ENCODE measurements at regions not wholly inside any gene's neighbourhood (a gene's known extent, or its start where the extent isn't known, plus 50 kb on each side); places are given as distances from the start of the nearest gene placed in this dataset.

- no peaks in the 10 kb centered on the region for H3K4me1 ChIP-seq (ENCODE audit: control extremely low read depth in 1 of 4, control insufficient read depth in 4 of 4, insufficient read depth in 4 of 4, low read length in 3 of 4)
- H3K27ac ChIP-seq (ENCODE audit: insufficient read depth in 1 of 2, low read depth in 1 of 2, low read length in 2 of 2, poor library complexity in 1 of 2, severe bottlenecking in 2 of 2), result no peak overlapping the region
- H3K27me3 ChIP-seq (replicated peaks in 2 of 5; ENCODE audit: control insufficient read depth in 4 of 5, insufficient read depth in 5 of 5, low read length in 4 of 5), result no peaks in the 10 kb centered on the region
- WGBS (ENCODE audit: insufficient coverage), result 40% methylated on average over 3 of the region's 4 CpGs
- no peaks in the 10 kb centered on the region for H3K9me3 ChIP-seq (ENCODE audit: control extremely low read depth in 1 of 5, control insufficient read depth in 4 of 5, insufficient read depth in 2 of 5, low read depth in 1 of 5, low read length in 4 of 5)
- DNase-seq, result no peak
- H3K36me3 ChIP-seq (ENCODE audit: control insufficient read depth in 4 of 4, insufficient read depth in 4 of 4, low read length in 3 of 4), result no peaks in the 10 kb centered on the region
- no peak overlapping the region for H3K4me3 ChIP-seq (ENCODE audit: control insufficient read depth in 1 of 7, extremely low read depth in 1 of 7, insufficient read depth in 4 of 7, low read depth in 2 of 7, low read length in 6 of 7)
- ChIA-PET CTCF (no interaction called here), POLR2A (no interaction called here)
These were observed 342.0 kb upstream of the PDZRN3 start for GRCh38 chr3:73966733-73967132.

DNA sequence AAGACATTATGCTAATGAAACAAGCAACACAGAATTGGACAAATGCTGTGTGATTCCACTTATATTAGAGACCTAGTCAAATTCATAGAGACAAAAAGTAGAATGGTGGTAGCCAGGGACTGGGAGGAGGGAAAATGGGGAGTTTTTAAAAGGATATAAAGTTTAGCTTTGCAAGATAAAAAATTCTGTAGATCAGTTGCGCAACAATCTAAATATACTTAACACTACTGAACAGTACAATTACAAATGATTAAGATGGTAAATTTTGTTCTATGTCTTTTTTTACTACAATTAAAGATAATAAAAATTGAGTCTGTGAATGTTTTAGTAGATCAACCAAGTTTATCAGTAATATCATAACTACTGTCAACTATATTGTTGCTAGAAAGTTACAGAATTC lies 340.1 kb upstream of the PDZRN3 start:
- DNase-seq, result no peak
- CTCF ChIA-PET, result interaction anchor here (1.5 kb wide), 1 partner anchor 7 kb away, joined by 4 read pairs; no protein-coding TSS in a partner anchor
- Histone ChIP-seq H3K9me3 (ENCODE audit: control extremely low read depth in 1 of 5, control insufficient read depth in 4 of 5, insufficient read depth in 2 of 5, low read depth in 1 of 5, low read length in 4 of 5) (peaks cover 0 to 3% (median 0%) of the 10 kb centered on the region in 5 experiments), H3K36me3 (ENCODE audit: control insufficient read depth in 4 of 4, insufficient read depth in 4 of 4, low read length in 3 of 4) (no peaks in the 10 kb centered on the region), H3K27ac (ENCODE audit: insufficient read depth in 1 of 2, low read depth in 1 of 2, low read length in 2 of 2, poor library complexity in 1 of 2, severe bottlenecking in 2 of 2) (no peak overlapping the region), H3K27me3 (replicated peaks in 2 of 5; ENCODE audit: control insufficient read depth in 4 of 5, insufficient read depth in 5 of 5, low read length in 4 of 5) (no peaks in the 10 kb centered on the region), H3K4me3 (ENCODE audit: control insufficient read depth in 1 of 7, extremely low read depth in 1 of 7, insufficient read depth in 4 of 7, low read depth in 2 of 7, low read length in 6 of 7) (no peak overlapping the region), H3K4me1 (ENCODE audit: control extremely low read depth in 1 of 4, control insufficient read depth in 4 of 4, insufficient read depth in 4 of 4, low read length in 3 of 4) (no peaks in the 10 kb centered on the region)
- no CpG with 5 or more reads among the region's 1 CpG for WGBS (ENCODE audit: insufficient coverage)
- POLR2A ChIA-PET, result no interaction called here

DNA sequence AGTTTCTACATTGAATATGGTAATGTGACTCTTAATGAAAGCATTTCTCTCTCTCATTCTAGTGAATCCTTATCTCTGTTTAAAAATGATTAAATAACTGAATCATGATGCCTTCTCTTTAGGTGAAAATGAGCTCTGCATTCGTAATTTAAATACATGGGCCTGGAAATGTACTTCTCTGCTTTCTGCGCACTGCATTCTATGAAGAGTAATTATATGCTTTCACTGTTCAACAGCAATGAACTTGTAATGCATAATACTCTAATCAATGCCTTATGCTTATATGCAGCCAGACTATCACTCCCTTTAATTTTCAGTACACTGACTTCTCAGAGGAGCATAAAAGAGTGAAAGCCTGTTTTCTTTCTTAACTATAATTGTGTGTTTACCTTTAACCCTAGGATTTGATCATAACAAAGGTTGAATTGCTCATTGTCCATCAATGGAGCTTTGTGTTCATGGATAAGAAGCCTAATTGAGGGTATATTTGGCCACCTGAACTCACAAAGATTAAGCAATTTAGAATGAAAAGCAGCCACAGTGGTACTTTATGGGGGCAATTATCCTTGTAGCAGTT lies 330.8 kb upstream of the PDZRN3 start:
- Histone ChIP-seq H3K4me1 (ENCODE audit: control extremely low read depth in 1 of 4, control insufficient read depth in 4 of 4, insufficient read depth in 4 of 4, low read length in 3 of 4) (no peaks in the 10 kb centered on the region), H3K4me3 (ENCODE audit: control insufficient read depth in 1 of 7, extremely low read depth in 1 of 7, insufficient read depth in 4 of 7, low read depth in 2 of 7, low read length in 6 of 7) (no peak overlapping the region), H3K27ac (ENCODE audit: insufficient read depth in 1 of 2, low read depth in 1 of 2, low read length in 2 of 2, poor library complexity in 1 of 2, severe bottlenecking in 2 of 2) (no peak overlapping the region), H3K36me3 (ENCODE audit: control insufficient read depth in 4 of 4, insufficient read depth in 4 of 4, low read length in 3 of 4) (no peaks in the 10 kb centered on the region), H3K27me3 (replicated peaks in 2 of 5; ENCODE audit: control insufficient read depth in 4 of 5, insufficient read depth in 5 of 5, low read length in 4 of 5) (no peaks in the 10 kb centered on the region), H3K9me3 (ENCODE audit: control extremely low read depth in 1 of 5, control insufficient read depth in 4 of 5, insufficient read depth in 2 of 5, low read depth in 1 of 5, low read length in 4 of 5) (peaks cover 0 to 3% (median 0%) of the 10 kb centered on the region in 5 experiments)
- POLR2A ChIA-PET, result no interaction called here
- no CpG with 5 or more reads among the region's 2 CpGs for WGBS (ENCODE audit: insufficient coverage)
- no peak for DNase-seq
- CTCF ChIA-PET, result no interaction called here

GRCh38 chr3:73954506-73954905 lies 329.8 kb upstream of the PDZRN3 start:
- Histone ChIP-seq H3K27me3 (replicated peaks in 2 of 5; ENCODE audit: control insufficient read depth in 4 of 5, insufficient read depth in 5 of 5, low read length in 4 of 5) (no peaks in the 10 kb centered on the region), H3K27ac (ENCODE audit: insufficient read depth in 1 of 2, low read depth in 1 of 2, low read length in 2 of 2, poor library complexity in 1 of 2, severe bottlenecking in 2 of 2) (no peak overlapping the region), H3K4me1 (ENCODE audit: control extremely low read depth in 1 of 4, control insufficient read depth in 4 of 4, insufficient read depth in 4 of 4, low read length in 3 of 4) (no peaks in the 10 kb centered on the region), H3K4me3 (ENCODE audit: control insufficient read depth in 1 of 7, extremely low read depth in 1 of 7, insufficient read depth in 4 of 7, low read depth in 2 of 7, low read length in 6 of 7) (no peak overlapping the region), H3K36me3 (ENCODE audit: control insufficient read depth in 4 of 4, insufficient read depth in 4 of 4, low read length in 3 of 4) (no peaks in the 10 kb centered on the region), H3K9me3 (ENCODE audit: control extremely low read depth in 1 of 5, control insufficient read depth in 4 of 5, insufficient read depth in 2 of 5, low read depth in 1 of 5, low read length in 4 of 5) (no peaks in the 10 kb centered on the region)
- no peak for DNase-seq
- CTCF ChIA-PET, result no interaction called here
- WGBS (ENCODE audit: insufficient coverage), result 63% methylated on average over 1 of the region's 1 CpG
- POLR2A ChIA-PET, result no interaction called here

GRCh38 chr3:73952781-73953180 lies 328.0 kb upstream of the PDZRN3 start:
- H3K27ac ChIP-seq (ENCODE audit: insufficient read depth in 1 of 2, low read depth in 1 of 2, low read length in 2 of 2, poor library complexity in 1 of 2, severe bottlenecking in 2 of 2), result no peak overlapping the region
- WGBS (ENCODE audit: insufficient coverage), result no CpG with 5 or more reads among the region's 1 CpG
- no peaks in the 10 kb centered on the region for H3K27me3 ChIP-seq (replicated peaks in 2 of 5; ENCODE audit: control insufficient read depth in 4 of 5, insufficient read depth in 5 of 5, low read length in 4 of 5)
- H3K36me3 ChIP-seq (ENCODE audit: control insufficient read depth in 4 of 4, insufficient read depth in 4 of 4, low read length in 3 of 4), result no peaks in the 10 kb centered on the region
- no peaks in the 10 kb centered on the region for H3K9me3 ChIP-seq (ENCODE audit: control extremely low read depth in 1 of 5, control insufficient read depth in 4 of 5, insufficient read depth in 2 of 5, low read depth in 1 of 5, low read length in 4 of 5)
- POLR2A ChIA-PET, result no interaction called here
- H3K4me3 ChIP-seq (ENCODE audit: control insufficient read depth in 1 of 7, extremely low read depth in 1 of 7, insufficient read depth in 4 of 7, low read depth in 2 of 7, low read length in 6 of 7), result no peak overlapping the region
- DNase-seq, result no peak
- H3K4me1 ChIP-seq (ENCODE audit: control extremely low read depth in 1 of 4, control insufficient read depth in 4 of 4, insufficient read depth in 4 of 4, low read length in 3 of 4), result no peaks in the 10 kb centered on the region
- CTCF ChIA-PET, result no interaction called here

GRCh38 chr3:73950865-73951558 lies 326.3 kb upstream of the PDZRN3 start:
- WGBS (ENCODE audit: insufficient coverage), result 82% methylated on average over 3 of the region's 4 CpGs
- CTCF ChIA-PET, result no interaction called here

DNA sequence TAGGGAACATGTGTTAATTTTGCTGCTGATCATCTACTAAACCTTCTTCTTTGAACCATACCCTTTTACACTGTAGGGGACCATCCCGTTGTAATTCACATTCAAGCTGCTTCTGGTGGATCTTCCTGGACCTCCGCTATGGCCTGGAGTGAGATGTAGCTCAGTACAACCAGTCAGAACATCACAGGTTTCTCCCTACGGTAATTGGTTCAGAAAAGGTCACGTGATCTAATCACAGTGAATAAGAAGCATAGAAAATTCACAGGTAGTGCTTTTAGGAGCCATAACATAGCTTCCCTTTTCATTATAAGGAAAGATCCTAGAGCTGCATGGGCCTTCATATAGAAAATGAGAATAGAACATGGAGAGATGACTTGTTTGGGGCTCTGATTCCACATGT lies 320.8 kb upstream of the PDZRN3 start:
- CTCF ChIA-PET, result no interaction called here
- H3K4me1 ChIP-seq (ENCODE audit: control extremely low read depth in 1 of 4, control insufficient read depth in 4 of 4, insufficient read depth in 4 of 4, low read length in 3 of 4), result no peaks in the 10 kb centered on the region
- POLR2A ChIA-PET, result no interaction called here

More at GRCh38 chr3:73950865-73951558, 326.3 kb upstream of the PDZRN3 start:
- DNase-seq, result no peak
- no peak overlapping the region for H3K27ac ChIP-seq (ENCODE audit: insufficient read depth in 1 of 2, low read depth in 1 of 2, low read length in 2 of 2, poor library complexity in 1 of 2, severe bottlenecking in 2 of 2)
- no peaks in the 10 kb centered on the region for H3K9me3 ChIP-seq (ENCODE audit: control extremely low read depth in 1 of 5, control insufficient read depth in 4 of 5, insufficient read depth in 2 of 5, low read depth in 1 of 5, low read length in 4 of 5)
- no peaks in the 10 kb centered on the region for H3K27me3 ChIP-seq (replicated peaks in 2 of 5; ENCODE audit: control insufficient read depth in 4 of 5, insufficient read depth in 5 of 5, low read length in 4 of 5)
- POLR2A ChIA-PET, result no interaction called here
- H3K36me3 ChIP-seq (ENCODE audit: control insufficient read depth in 4 of 4, insufficient read depth in 4 of 4, low read length in 3 of 4), result no peaks in the 10 kb centered on the region
- H3K4me1 ChIP-seq (ENCODE audit: control extremely low read depth in 1 of 4, control insufficient read depth in 4 of 4, insufficient read depth in 4 of 4, low read length in 3 of 4), result no peaks in the 10 kb centered on the region
- no peak overlapping the region for H3K4me3 ChIP-seq (ENCODE audit: control insufficient read depth in 1 of 7, extremely low read depth in 1 of 7, insufficient read depth in 4 of 7, low read depth in 2 of 7, low read length in 6 of 7)

More for the DNA sequence above, 320.8 kb upstream of the PDZRN3 start:
- H3K36me3 ChIP-seq (ENCODE audit: control insufficient read depth in 4 of 4, insufficient read depth in 4 of 4, low read length in 3 of 4), result no peaks in the 10 kb centered on the region
- H3K27me3 ChIP-seq (replicated peaks in 2 of 5; ENCODE audit: control insufficient read depth in 4 of 5, insufficient read depth in 5 of 5, low read length in 4 of 5), result no peaks in the 10 kb centered on the region
- no peak for DNase-seq
- WGBS (ENCODE audit: insufficient coverage), result 88% methylated on average over 2 of the region's 4 CpGs
- H3K27ac ChIP-seq (ENCODE audit: insufficient read depth in 1 of 2, low read depth in 1 of 2, low read length in 2 of 2, poor library complexity in 1 of 2, severe bottlenecking in 2 of 2), result no peak overlapping the region
- peaks cover 0 to 1% (median 0%) of the 10 kb centered on the region in 5 experiments for H3K9me3 ChIP-seq (ENCODE audit: control extremely low read depth in 1 of 5, control insufficient read depth in 4 of 5, insufficient read depth in 2 of 5, low read depth in 1 of 5, low read length in 4 of 5)
- H3K4me3 ChIP-seq (ENCODE audit: control insufficient read depth in 1 of 7, extremely low read depth in 1 of 7, insufficient read depth in 4 of 7, low read depth in 2 of 7, low read length in 6 of 7), result no peak overlapping the region

All from common myeloid progenitor, CD34-positive (primary cell).